Lung (tissue), 11 donors: ENCODE measurements at regions not wholly inside any gene's neighbourhood (a gene's known extent, or its start where the extent isn't known, plus 50 kb on each side); places are given as distances from the start of the nearest gene placed in this dataset.
"Not testable (repeated sequence)": the region's sequence is repeated elsewhere in the genome, so short reads cannot be mapped to it uniquely, and the experiment has no call there.

Experiments
- ATAC-seq: fragments of 200-7000 bp; cut with Tn5 transposase; one replicate; pipeline ENCODE4 v1.9.1; 2020; ENCODE audit warnings: moderate number of reproducible peaks; ENCODE audit not compliant: insufficient read depth, low FRiP score
- DNase-seq, 3 donors: peaks; one replicate each; pipeline ENCODE4 v3.0.0-alpha.2; 2013 to 2017
- H3K27ac ChIP-seq, 2 donors: one replicate each; pipeline ENCODE4 v1.5.1; 2013; ENCODE audit warnings: mild to moderate bottlenecking in 2 of 2, moderate library complexity in 2 of 2, control low read depth in 1 of 2, inconsistent platforms in 1 of 2, low read depth in 1 of 2, low read length in 1 of 2
- H3K27me3 ChIP-seq, 3 donors: one replicate each; pipeline ENCODE4 v1.5.1; 2013; ENCODE audit warnings: low read length in 2 of 3; ENCODE audit not compliant: control insufficient read depth in 3 of 3, insufficient read depth in 3 of 3
- H3K36me3 ChIP-seq, 4 donors: one replicate each; pipeline ENCODE4 v1.5.1; 2013; ENCODE audit warnings: low read length in 4 of 4, mild to moderate bottlenecking in 1 of 4, moderate library complexity in 1 of 4; ENCODE audit not compliant: control insufficient read depth in 4 of 4, insufficient read depth in 4 of 4
- H3K4me1 ChIP-seq, 5 donors: one replicate each; pipeline ENCODE4 v1.5.1; 2013; ENCODE audit warnings: low read length in 5 of 5, mild to moderate bottlenecking in 2 of 5, moderate library complexity in 1 of 5; ENCODE audit not compliant: control insufficient read depth in 5 of 5, insufficient read depth in 5 of 5
- H3K4me3 ChIP-seq: one replicate; pipeline ENCODE4 v1.5.1; 2013; ENCODE audit warnings: mild to moderate bottlenecking, control low read depth, moderate library complexity
- H3K9ac ChIP-seq, 2 donors: one replicate each; pipeline ENCODE4 v1.5.1; 2013; ENCODE audit warnings: low read length in 2 of 2, control low read depth in 1 of 2; ENCODE audit not compliant: insufficient read depth in 1 of 2
- H3K9me3 ChIP-seq, 4 donors: one replicate each; pipeline ENCODE4 v1.5.1; 2013; ENCODE audit warnings: low read length in 3 of 4, mild to moderate bottlenecking in 1 of 4, moderate library complexity in 1 of 4; ENCODE audit not compliant: control insufficient read depth in 4 of 4, insufficient read depth in 3 of 4
- CTCF ChIP-seq: IDR thresholded peaks from 2 replicates; pipeline ENCODE4 v1.5.1; 2012; ENCODE audit warnings: mild to moderate bottlenecking; ENCODE audit errors: control extremely low read depth, extremely low read depth
- WGBS, 2 donors: extraction: QIAGEN DNeasy Blood & Tissue Kit; methylation state at CpG; one replicate each; pipeline ENCODE4 v1.1.7; 2013; 5-methylcytosine and 5-hydroxymethylcytosine counted together
- donor health status: control.
- donor health status: control.
- donor health status: Bipolar disorder and iron deficiency.
- donor health status: healthy.
- donor health status: DM: yes; HTN: yes; CAD: no.

GRCh38 chr1:70581661-70582060 is 170.6 kb downstream of the CTH start:
- Histone ChIP-seq H3K36me3 (no peaks in the 10 kb centered on the region), H3K9me3 (peaks cover 0 to 2% (median 0%) of the 10 kb centered on the region in 4 donors), H3K27ac (no peak overlapping the region), H3K4me3 (no peak overlapping the region), H3K4me1 (no peaks in the 10 kb centered on the region), H3K9ac (no peak overlapping the region), H3K27me3 (no peaks in the 10 kb centered on the region)
- no peak for TF ChIP-seq CTCF
- ATAC-seq (no peak), DNase-seq (no peak)

GRCh38 chr1:70583522-70583921 is 172.5 kb downstream of the CTH start:
- Histone ChIP-seq H3K9me3 (peaks cover 0 to 2% (median 0%) of the 10 kb centered on the region in 4 donors), H3K9ac (no peak overlapping the region), H3K27me3 (no peaks in the 10 kb centered on the region), H3K27ac (no peak overlapping the region), H3K4me1 (no peaks in the 10 kb centered on the region), H3K4me3 (no peak overlapping the region), H3K36me3 (no peaks in the 10 kb centered on the region)
- no peak for ATAC-seq
- 76 to 86% methylated on average over 1 of the region's 1 CpG for WGBS, 2 donors
- TF ChIP-seq CTCF = no peak
- DNase-seq = no peak

- H3K36me3 ChIP-seq = no peaks in the 10 kb centered on the region
- no peaks in the 10 kb centered on the region for H3K27me3 ChIP-seq
- 80 to 97% methylated on average over 1 of the region's 1 CpG for WGBS, 2 donors
- no peak overlapping the region for H3K4me3 ChIP-seq
- H3K27ac ChIP-seq = no peak overlapping the region
- DNase-seq = no peak
- no peak for TF ChIP-seq CTCF
- H3K4me1 ChIP-seq = no peaks in the 10 kb centered on the region
- H3K9ac ChIP-seq = no peak overlapping the region
- peaks cover 0 to 2% (median 0%) of the 10 kb centered on the region in 4 donors for H3K9me3 ChIP-seq
- no peak for ATAC-seq
Observed at GRCh38 chr1:70586046-70586445, 175.0 kb downstream of the CTH start.

- H3K27ac ChIP-seq = no peak overlapping the region
- DNase-seq (no peak), ATAC-seq (no peak)
- WGBS, 2 donors = 90 to 92% methylated on average over 3 of the region's 3 CpGs
- no peaks in the 10 kb centered on the region for H3K4me1 ChIP-seq
- H3K36me3 ChIP-seq = no peaks in the 10 kb centered on the region
- H3K9ac ChIP-seq = no peak overlapping the region
- H3K4me3 ChIP-seq = no peak overlapping the region
- H3K9me3 ChIP-seq = peaks cover 0 to under 1% (median 0%) of the 10 kb centered on the region in 4 donors
- H3K27me3 ChIP-seq = no peaks in the 10 kb centered on the region
- TF ChIP-seq CTCF = no peak
Observed at GRCh38 chr1:70587872-70588366, 176.9 kb downstream of the CTH start.

GRCh38 chr1:70593551-70593950 is 182.5 kb downstream of the CTH start:
- not testable (repeated sequence) for H3K27ac ChIP-seq, H3K4me3 ChIP-seq, ATAC-seq, DNase-seq, H3K9ac ChIP-seq, H3K4me1 ChIP-seq, H3K27me3 ChIP-seq, H3K36me3 ChIP-seq, H3K9me3 ChIP-seq
- WGBS, 2 donors = 69 to 77% methylated on average over 3 of the region's 3 CpGs
